ENCODE measurements at regions not wholly inside any gene's neighbourhood (a gene's known extent, or its start where the extent isn't known, plus 50 kb on each side); places are given as distances from the start of the nearest gene placed in this dataset.

GRCh38 chr4:105068516-105068915 is 78.2 kb upstream of the TET2 start:
- no peak for TF ChIP-seq CTCF (conservative IDR thresholded peaks at IDR 0.05 in 1 of 2, IDR thresholded peaks at IDR 0.05 in 1 of 2; ENCODE audit: extremely low read depth in 1 of 2, insufficient read depth in 1 of 2, low read depth in 1 of 2, low read length in 2 of 2)
- no peak for TF ChIP-seq EZH2 (IDR thresholded peaks at IDR 0.05; ENCODE audit: borderline replicate concordance, low read length)
